NCI-H2029 (cell line): ENCODE measurements at regions not wholly inside any gene's neighbourhood (a gene's known extent, or its start where the extent isn't known, plus 50 kb on each side); places are given as distances from the start of the nearest gene placed in this dataset.
"Not testable (repeated sequence)": the region's sequence is repeated elsewhere in the genome, so short reads cannot be mapped to it uniquely, and the experiment has no call there.

Experiments
- DNase-seq: peaks from one replicate; lab custom pipeline; 2025; lab: John Stamatoyannopoulos, UW

DNA sequence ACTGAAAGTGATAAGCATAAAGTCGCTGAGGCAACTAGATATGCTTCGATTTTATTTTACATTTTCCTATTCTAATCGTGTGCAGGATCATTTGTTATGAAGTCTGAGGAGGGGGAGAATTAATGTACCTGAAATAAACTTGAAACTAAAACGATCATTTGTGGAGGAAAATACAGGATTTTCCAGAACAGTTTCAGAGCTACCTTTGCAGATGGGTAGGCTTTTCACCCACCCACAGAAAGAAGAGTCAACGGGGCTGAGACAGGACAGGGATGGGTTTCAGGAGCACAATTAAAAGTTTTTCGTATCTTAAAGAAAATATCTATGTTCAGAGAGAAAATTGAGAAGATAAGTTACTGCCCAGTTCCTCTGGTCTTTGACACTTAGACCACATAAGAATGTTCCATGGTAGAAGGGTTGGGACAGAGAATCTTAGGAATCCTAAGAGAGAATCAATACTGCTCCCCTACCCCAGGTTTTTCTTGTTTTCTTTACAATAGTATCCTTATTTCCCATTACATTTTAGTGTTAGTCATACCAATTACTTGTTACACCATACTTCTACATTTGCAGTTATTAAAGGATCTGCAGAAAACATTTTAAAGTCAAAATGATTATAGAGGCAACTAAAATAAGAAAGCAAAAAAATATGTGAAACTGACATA, 211.4 kb downstream of the DEPDC1B start:
- DNase-seq, result no peak

DNA sequence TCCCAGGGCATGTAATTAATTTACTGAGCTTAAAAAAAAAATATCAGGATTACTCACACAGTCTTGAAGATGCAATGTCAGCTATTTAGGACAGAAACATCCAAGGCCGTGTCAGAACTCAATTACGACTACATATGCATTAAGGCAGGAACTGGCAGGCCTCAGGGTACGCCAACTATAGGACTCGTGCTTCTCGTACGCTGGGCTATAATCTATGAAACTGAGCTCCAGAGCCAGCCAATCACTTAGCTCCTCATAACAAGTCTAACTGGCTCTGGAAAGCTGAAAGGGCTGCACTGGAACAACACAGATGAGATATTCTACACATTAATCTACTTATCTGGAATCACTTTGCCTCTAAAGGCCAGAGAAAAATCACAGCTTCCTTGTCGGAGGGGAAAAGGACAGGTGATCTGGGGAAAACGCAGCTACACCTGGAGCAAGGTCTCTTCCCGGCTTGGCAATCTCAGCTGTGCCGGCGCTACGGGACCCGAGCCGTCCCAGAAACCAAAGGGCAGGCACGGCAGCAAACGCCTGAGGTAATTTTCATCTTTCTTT, 212.0 kb downstream of the DEPDC1B start:
- DNase-seq, result no peak

- DNase-seq, result no peak
Measured at GRCh38 chr5:60487476-60487875, 212.5 kb downstream of the DEPDC1B start.

DNA sequence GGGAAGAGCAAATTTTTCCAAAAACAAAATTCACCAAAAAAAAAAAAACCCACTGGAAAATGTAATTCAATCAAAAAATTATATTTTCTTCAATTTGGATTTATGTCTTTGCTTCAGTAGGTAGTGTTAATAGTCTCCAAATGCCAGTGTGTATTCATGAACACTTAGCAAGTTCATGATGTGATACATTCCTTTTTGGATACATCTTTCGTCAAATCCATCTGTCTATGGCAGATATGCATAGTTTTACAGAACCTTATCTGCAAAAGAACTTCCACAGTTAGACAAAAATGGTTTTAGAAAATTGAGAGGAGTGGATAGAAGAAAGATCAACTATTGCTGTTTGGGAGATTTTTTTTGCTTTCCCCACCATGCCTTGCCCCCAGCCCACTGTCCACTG, 214.6 kb downstream of the DEPDC1B start:
- no peak for DNase-seq

GRCh38 chr5:60483050-60483449, 216.9 kb downstream of the DEPDC1B start:
- DNase-seq, result no peak

GRCh38 chr5:60482301-60482700, 217.7 kb downstream of the DEPDC1B start:
- DNase-seq, result no peak

GRCh38 chr5:60479542-60479941, 220.4 kb downstream of the DEPDC1B start:
- DNase-seq, result no peak

DNA sequence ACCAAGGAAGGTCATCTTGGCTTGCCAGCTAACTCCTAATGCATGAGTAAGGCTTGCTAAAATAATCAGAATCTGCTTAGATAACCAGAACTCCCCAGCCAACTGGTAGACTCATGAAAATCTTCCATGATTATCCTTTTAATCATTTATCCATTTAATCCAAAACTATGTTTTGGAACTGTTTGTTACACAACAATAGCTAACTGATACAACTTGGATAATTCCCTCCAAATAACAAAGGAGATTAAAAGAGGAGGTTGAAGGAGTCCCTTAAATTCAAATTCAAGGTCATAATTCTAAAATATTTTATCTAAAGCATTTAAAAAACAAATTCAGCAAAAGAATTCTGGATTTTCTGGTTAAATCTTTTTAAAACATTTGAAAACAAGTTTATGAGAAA, 222.1 kb downstream of the DEPDC1B start:
- no peak for DNase-seq

DNA sequence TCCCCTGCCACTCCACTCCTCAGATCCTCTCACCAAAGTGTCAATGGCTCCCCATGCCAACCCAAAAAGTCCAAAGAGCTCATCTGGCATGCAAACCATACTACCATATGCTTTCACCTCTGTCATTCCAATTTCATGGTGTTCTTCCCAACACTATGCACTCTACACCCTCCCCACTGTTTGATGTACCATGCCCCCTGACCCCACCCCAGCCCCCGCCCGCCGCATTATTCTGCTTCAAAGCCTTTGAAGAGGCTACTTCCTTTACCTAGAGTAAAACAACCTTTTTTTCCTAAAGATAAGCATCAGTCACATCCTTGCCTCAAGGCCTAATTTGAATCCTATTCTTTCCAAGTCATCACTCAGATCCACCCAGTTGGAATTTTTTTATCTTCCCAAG, 226.3 kb downstream of the DEPDC1B start:
- DNase-seq, result no peak

DNA sequence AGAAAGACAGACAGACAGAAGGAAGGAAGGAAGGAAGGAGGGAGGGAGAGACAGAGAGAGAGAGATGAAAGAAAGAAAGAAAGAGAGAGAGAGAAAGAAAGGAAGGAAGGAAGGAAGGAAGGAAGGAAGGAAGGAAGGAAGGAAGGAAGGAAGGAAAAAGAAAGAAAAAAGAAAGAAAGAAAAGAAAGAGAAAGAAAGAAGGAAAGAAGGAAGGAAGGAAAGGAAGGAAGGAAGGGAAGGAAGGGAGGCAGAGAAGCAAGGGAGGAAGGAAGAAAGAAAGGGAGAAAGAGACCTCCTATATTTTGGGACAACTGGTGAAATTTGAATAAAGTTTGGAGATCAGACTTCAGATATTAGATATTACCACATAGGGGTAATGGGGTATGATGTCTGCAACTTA, 226.9 kb downstream of the DEPDC1B start:
- DNase-seq, result not testable (repeated sequence)

- no peak for DNase-seq
Measured at GRCh38 chr5:60470881-60471280, 229.1 kb downstream of the DEPDC1B start.

DNA sequence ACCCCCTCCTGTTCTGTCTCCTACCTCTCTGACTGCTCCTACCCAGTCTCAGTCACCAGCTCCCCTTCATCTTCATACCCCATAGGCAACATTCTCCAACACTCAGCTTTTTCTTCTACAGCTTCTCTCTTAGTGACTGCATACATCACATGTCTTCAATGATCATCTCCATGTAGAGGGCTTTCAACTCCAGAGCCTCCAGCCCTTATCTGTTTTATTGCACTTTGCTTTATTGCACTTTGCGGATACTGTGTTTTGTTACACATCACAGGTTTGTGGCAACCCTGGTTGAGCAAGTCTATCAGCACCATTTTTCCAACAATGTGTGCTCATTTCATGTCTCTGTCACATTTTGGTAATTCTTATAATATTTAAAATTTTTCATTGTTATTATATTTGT, 230.7 kb downstream of the DEPDC1B start:
- DNase-seq, result no peak

- no peak for DNase-seq
Measured at GRCh38 chr5:60463179-60463868, 236.6 kb downstream of the DEPDC1B start.

DNA sequence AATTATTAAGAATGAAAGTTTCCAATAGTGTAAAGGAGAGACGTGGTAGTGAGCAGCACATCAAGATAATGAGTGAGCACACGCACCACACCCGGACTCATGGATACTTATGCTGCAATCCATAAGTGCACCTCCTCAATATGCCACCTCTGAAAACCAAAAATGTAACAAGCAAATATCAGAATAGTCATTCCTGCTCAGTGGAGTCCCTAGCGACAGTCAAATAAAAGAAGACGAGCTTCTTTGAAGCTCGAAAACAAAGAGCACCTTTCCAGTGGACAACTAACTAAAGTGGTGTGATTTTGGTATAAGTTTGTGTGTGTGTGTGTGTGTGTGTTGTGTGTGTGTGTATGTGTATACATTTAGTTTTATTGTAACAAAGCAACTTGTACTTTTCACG, 241.3 kb downstream of the DEPDC1B start:
- no peak for DNase-seq

GRCh38 chr5:60457233-60457632, 242.7 kb downstream of the DEPDC1B start:
- no peak for DNase-seq

DNA sequence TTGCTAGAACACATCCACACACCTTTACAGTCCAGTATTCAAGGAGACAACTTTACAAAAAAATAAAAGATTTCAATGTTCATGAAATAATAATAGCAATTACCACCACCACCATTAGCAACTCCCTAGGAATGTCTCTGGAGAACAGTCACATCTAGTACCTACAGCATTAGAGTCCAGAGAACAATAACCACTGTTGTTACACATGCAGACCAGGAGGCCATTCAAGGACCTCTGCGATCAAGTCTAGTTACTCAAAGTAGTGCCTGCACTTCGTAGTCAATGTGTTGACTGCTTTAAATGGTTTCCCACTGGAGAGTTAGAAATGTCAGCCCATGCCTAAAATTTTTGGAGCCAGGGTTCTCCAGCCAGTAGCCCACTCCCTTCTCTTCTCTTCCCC, 244.4 kb downstream of the DEPDC1B start:
- no peak for DNase-seq

DNA sequence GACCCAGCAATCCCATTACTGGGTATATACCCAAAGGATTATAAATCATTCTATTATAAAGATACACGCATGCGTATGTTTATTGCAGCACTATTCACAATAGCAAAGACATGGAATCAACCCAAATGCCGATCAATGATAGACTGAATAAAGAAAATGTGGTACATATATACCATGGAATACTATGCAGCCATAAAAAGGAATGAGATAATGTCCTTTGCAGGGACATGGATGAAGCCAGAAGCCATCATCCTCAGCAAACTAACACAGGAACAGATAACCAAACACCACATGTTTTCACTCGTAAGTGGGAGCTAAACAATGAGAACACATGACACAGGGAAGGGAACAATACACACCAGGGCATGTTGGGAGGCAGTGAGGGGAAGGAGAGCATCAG, 245.7 kb downstream of the DEPDC1B start:
- DNase-seq, result not testable (repeated sequence)

DNA sequence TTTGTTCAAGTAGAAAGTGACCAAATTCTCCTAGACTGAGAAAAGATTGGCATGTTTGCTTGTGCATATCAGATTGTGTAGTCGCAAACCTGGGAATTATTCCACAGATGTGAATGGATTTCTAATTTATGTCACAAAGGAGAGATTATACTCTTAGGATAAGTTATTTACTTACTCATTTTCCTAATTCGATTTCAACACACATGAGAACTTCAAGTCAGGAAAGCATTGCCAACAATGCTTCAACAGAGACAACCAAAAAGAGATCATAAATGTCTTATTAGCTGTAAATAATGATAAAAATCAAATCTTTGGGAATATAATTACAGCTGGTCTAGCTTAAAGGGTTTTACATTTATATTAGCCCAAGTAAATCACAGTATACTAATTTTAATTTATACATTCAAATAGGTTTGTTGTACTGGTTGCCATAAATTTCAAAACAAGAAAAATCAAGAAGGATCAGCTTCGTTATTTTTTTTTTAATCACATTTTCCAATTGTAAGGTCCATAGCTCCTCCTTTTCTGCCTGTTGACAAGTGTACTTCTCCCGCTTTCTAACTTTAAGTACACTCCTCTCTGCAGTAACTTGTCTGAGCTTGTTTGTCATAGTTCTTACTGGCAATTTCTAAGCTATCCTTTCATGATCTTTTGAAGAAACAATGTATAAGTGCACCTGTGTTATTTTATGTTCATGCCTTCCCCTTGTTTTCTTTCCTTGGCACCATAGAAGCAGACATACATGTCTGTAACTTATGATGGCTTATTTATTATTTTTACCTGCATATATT, 246.6 kb downstream of the DEPDC1B start:
- no peak for DNase-seq

- DNase-seq, result no peak
Measured at GRCh38 chr5:60448600-60448999, 251.4 kb downstream of the DEPDC1B start.

GRCh38 chr5:60447488-60447920, 252.5 kb downstream of the DEPDC1B start:
- DNase-seq, result no peak

DNA sequence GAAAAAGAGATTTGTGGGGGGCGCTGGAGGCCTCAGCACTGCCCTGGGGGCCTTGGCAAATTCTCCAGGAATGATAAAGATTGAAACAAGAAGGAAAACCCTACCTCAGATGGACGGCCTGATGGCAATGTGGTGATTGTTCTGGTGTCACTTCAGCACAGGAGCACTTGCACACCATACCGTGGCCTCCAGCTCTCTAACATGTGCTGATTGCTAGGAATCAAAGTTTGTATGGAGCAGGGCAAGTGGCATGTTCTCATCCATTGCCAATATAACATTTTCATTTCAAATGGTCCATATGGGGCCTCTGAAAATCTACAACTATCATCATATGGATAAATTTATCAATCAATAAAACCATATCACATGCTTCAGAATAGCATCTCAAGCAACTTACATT, 253.0 kb downstream of the DEPDC1B start:
- no peak for DNase-seq

GRCh38 chr5:60445921-60446320, 254.0 kb downstream of the DEPDC1B start:
- no peak for DNase-seq

- DNase-seq, result no peak
Measured at GRCh38 chr5:60445427-60445826, 254.5 kb downstream of the DEPDC1B start.
